NCI-H2171 treated with DMSO at 0.1 percent for 48 hours (cell line): ENCODE measurements at regions not wholly inside any gene's neighbourhood (a gene's known extent, or its start where the extent isn't known, plus 50 kb on each side); places are given as distances from the start of the nearest gene placed in this dataset.
"Not testable (repeated sequence)": the region's sequence is repeated elsewhere in the genome, so short reads cannot be mapped to it uniquely, and the experiment has no call there.

ENCODE experiments used
- DNase-seq: peaks from one replicate; lab custom pipeline; 2025; lab: John Stamatoyannopoulos, UW

DNA sequence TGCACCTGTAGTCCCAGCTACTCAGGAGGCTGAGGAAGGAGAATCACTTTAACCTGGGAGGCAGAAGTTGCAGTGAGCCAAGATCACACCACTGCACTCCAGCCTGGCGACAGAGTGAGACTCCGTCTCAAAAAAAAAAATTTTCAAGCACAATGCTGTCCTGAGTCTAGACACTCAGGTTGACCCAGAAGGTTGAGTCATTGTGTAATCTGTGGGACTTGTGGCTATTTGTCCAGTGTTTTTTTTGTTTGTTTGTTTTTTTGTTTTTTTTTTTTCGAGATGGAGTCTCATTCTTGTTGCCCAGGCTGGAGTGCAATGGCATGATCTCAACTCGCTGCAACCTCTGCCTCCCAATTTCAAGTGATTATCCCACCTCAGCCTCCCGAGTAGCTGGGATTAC is 74.3 kb upstream of the SOX13 start:
- DNase-seq, result not testable (repeated sequence)

DNA sequence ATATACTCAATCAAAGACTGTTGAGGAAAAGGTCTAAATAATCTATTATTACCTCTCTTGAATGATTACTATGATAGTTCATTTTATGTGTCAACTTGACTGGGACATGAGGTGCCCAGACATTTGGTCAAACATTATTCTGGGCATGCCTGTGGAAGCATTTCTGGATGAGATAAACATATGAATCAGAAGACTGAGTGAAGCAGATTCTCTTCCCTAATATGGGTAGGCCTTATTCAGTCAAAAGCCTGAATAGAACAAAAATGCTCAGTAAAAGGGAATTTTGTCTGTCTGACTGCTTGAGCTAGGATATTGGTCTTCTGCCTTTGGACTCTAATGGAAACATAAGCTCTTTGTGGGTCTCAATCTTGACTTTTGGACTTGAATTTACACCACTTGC is 73.3 kb upstream of the SOX13 start:
- DNase-seq, result no peak

- no peak for DNase-seq
Observed at GRCh38 chr1:204001166-204001901, 71.6 kb upstream of the SOX13 start.

DNA sequence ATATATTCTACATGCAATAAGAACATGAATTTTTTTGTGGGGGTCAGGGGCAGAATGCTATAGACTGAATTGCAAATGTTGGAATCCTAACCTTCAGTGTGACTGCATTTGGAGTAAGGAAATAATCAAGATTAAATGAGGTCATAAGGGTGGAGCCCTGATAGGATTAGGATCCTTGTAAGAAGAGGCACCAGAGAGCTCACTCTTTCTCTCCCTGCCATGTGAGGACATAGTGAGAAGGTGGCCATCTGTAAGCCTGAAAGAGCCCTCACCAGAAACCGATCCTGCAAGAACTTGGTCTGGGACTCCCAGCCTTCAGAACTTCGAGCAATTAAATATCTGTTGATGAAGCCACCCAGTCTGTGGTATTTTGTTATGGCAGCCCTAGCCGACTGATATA is 70.3 kb upstream of the SOX13 start:
- no peak for DNase-seq

DNA sequence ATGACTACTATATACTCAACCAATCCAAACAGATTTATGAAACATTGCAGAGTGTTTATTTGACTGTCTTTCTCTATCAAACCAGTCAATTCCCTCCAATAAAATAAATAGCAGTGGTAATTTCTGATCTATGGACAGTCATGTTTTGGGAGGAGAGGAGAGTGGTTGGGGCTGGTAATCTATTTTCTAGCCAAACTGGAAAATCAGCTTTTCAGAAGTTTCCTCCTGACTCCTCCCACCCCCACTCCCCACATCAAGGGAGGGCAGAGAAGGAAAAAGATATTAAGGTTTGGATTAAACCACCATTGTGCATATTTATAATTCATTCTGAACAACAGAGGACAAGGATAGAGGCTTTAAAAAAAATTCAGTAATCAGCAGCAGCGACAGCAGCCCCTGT is 69.4 kb upstream of the SOX13 start:
- DNase-seq, result no peak

DNA sequence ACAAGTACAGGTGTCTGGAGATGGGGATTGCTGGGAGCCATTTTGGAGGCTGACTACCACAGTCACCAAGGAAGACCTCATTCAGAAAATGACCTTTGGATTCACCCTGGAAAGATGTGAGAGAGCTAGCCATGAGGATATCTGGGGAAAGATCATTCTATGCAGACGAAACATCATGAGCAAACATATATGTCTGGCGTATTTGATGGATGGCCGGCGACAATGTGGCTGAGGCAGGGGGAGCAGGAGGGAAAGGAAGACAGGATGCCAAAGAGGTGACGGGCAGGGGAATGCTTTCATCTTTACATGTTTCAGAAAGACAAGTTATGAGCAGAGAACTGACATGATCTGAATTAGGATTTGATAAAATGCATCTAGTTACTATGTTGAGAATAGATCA is 61.5 kb upstream of the SOX13 start:
- no peak for DNase-seq

DNA sequence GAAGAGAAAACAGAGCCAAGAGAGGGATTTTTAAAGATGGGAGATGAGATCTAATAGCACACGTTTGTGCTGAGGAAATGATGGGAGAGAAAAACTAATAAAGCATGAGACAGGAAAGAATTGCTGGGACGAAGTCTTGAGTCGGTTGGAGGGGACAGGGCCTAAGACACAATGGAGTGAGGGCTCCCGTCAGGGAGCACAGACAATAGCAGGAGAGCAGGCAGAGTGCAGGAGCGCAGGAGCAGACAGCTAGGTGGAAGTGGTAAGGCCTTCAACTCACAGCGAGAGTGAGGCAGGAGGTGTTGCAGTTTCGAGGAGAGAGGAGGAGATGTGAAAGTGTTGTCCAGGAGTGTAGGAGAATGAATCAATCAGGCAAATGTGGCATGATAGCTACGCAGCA is 59.9 kb upstream of the SOX13 start:
- no peak for DNase-seq

DNA sequence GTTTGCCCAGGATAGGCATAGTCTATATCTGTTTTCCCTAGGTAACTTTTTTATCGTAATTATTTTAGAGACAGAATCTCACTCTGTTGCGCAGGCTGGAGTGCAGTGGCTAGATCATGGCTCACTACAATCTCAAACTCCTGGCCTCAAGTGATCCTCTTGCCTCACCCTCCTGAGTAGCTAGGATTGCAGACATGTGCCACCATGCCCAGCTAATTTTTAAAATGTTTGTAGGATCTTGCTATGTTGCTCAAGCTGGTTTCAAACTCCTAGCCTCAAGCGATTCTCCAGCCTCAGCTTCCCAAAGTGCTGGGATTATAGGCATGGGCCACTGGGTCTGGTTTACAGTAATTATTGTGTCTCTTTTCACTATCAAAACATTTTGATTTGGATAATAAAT is 58.6 kb upstream of the SOX13 start:
- no peak for DNase-seq

GRCh38 chr1:204014961-204015360 is 58.0 kb upstream of the SOX13 start:
- not testable (repeated sequence) for DNase-seq

- DNase-seq, result no peak
Observed at GRCh38 chr1:204017032-204017431, 55.9 kb upstream of the SOX13 start.

DNA sequence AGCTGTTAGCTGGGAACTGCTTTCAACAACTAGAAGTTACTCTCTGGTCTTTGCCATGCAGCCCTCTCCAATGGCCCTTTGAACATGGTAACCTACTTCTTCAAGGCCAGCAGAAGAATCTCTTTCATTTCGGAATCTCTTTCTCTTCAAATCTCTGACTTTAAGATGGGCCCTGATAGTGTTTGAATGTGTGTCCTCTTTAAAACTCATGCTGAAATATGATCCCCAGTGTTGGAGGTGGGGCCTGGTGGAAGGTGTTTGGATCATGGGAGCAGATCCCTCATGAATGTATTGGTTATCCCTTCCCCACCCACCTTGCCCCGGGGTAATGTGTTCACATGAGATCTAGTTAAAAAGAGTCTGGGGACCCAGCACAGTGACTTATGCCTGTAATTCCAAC is 54.5 kb upstream of the SOX13 start:
- DNase-seq, result no peak
